ENCODE measurements at regions not wholly inside any gene's neighbourhood (a gene's known extent, or its start where the extent isn't known, plus 50 kb on each side); places are given as distances from the start of the nearest gene placed in this dataset.

GRCh38 chr2:120552079-120552478 is 183.6 kb upstream of the GLI2 start:
- no peak for DNase-seq (ENCODE audit: low spot score)
- POLR2A ChIA-PET (ENCODE audit: low non-redundant PET), result no interaction called here
- intact Hi-C loops (cut with micrococcal nuclease; ENCODE audit: unreplicated experiment), result no loop called here
- no peaks in the 10 kb centered on the region for H3K4me1 ChIP-seq (ENCODE audit: insufficient read depth, low read length, poor library complexity, severe bottlenecking)
- no peaks in the 10 kb centered on the region for H3K9me3 ChIP-seq (ENCODE audit: low read depth, low read length, poor library complexity, severe bottlenecking)
- H3K27ac ChIP-seq (ENCODE audit: low read depth, low read length, poor library complexity, severe bottlenecking), result no peak overlapping the region
- H3K4me3 ChIP-seq (ENCODE audit: low read depth, low read length, poor library complexity, severe bottlenecking), result no peak overlapping the region
- H3K27me3 ChIP-seq (replicated peaks; ENCODE audit: insufficient read depth, low read depth, low read length, poor library complexity), result peaks cover 4% of the 10 kb centered on the region
- TF ChIP-seq CTCF (conservative IDR thresholded peaks at IDR 0.05; ENCODE audit: low read depth, low read length) (no peak), EZH2 (IDR thresholded peaks at IDR 0.05; ENCODE audit: borderline replicate concordance, low read depth, low read length, poor library complexity, severe bottlenecking) (no peak)
- CTCF ChIA-PET, result no interaction called here
- BruUV-seq (replicated peaks), result no TSS peak
- H3K36me3 ChIP-seq (ENCODE audit: insufficient read depth, low read length, poor library complexity, severe bottlenecking), result no peaks in the 10 kb centered on the region

- ChIA-PET POLR2A (ENCODE audit: low non-redundant PET) (no interaction called here), CTCF (interaction anchor here (0.7 to 1.0 kb wide), 2 partner anchors 32 to 210 kb away, joined by 3 to 5 read pairs; no protein-coding TSS in a partner anchor)
- no peak overlapping the region for H3K4me3 ChIP-seq (ENCODE audit: low read depth, low read length, poor library complexity, severe bottlenecking)
- no peaks in the 10 kb centered on the region for H3K9me3 ChIP-seq (ENCODE audit: low read depth, low read length, poor library complexity, severe bottlenecking)
- peaks cover 4% of the 10 kb centered on the region for H3K27me3 ChIP-seq (replicated peaks; ENCODE audit: insufficient read depth, low read depth, low read length, poor library complexity)
- H3K36me3 ChIP-seq (ENCODE audit: insufficient read depth, low read length, poor library complexity, severe bottlenecking), result no peaks in the 10 kb centered on the region
- TF ChIP-seq EZH2 (IDR thresholded peaks at IDR 0.05; ENCODE audit: borderline replicate concordance, low read depth, low read length, poor library complexity, severe bottlenecking) (no peak), CTCF (conservative IDR thresholded peaks at IDR 0.05; ENCODE audit: low read depth, low read length) (peak; percentile 65)
- intact Hi-C loops (cut with micrococcal nuclease; ENCODE audit: unreplicated experiment), result no loop called here
- H3K4me1 ChIP-seq (ENCODE audit: insufficient read depth, low read length, poor library complexity, severe bottlenecking), result no peaks in the 10 kb centered on the region
- BruUV-seq (replicated peaks), result no TSS peak
- peak; percentile 58 for DNase-seq (ENCODE audit: low spot score)
- H3K27ac ChIP-seq (ENCODE audit: low read depth, low read length, poor library complexity, severe bottlenecking), result no peak overlapping the region
Measured at GRCh38 chr2:120552800-120553481, 182.7 kb upstream of the GLI2 start.

GRCh38 chr2:120554625-120555032 is 181.0 kb upstream of the GLI2 start:
- Histone ChIP-seq H3K27ac (ENCODE audit: low read depth, low read length, poor library complexity, severe bottlenecking) (no peak overlapping the region), H3K4me3 (ENCODE audit: low read depth, low read length, poor library complexity, severe bottlenecking) (no peak overlapping the region), H3K9me3 (ENCODE audit: low read depth, low read length, poor library complexity, severe bottlenecking) (no peaks in the 10 kb centered on the region), H3K36me3 (ENCODE audit: insufficient read depth, low read length, poor library complexity, severe bottlenecking) (no peaks in the 10 kb centered on the region), H3K27me3 (replicated peaks; ENCODE audit: insufficient read depth, low read depth, low read length, poor library complexity) (peaks cover 4% of the 10 kb centered on the region), H3K4me1 (ENCODE audit: insufficient read depth, low read length, poor library complexity, severe bottlenecking) (no peaks in the 10 kb centered on the region)
- CTCF ChIA-PET, result no interaction called here
- no peak for TF ChIP-seq EZH2 (IDR thresholded peaks at IDR 0.05; ENCODE audit: borderline replicate concordance, low read depth, low read length, poor library complexity, severe bottlenecking)
- no TSS peak for BruUV-seq (replicated peaks)
- intact Hi-C loops (cut with micrococcal nuclease; ENCODE audit: unreplicated experiment), result no loop called here
- DNase-seq (ENCODE audit: low spot score), result no peak
- POLR2A ChIA-PET (ENCODE audit: low non-redundant PET), result no interaction called here

DNA sequence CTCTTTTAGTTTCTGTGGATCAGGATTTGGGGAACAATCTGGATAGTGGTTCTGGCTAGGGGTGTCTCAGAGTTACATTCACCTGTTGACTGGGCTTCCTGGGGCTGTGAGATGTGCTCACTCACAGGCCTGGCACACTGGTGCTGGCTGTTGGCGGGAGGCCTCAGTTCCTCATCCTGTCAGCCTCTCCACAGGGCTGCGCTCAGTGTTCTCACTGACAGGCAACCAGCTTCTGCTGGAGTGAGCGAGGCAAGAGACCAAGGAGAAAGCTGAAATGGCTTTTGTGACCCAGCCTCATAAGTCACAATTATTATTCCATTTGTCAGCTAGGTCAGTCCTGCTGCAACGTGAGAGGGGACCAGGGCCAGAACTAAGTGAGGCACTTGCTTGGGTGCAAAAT is 180.6 kb upstream of the GLI2 start:
- ChIA-PET POLR2A (ENCODE audit: low non-redundant PET) (no interaction called here), CTCF (no interaction called here)
- Histone ChIP-seq H3K36me3 (ENCODE audit: insufficient read depth, low read length, poor library complexity, severe bottlenecking) (no peaks in the 10 kb centered on the region), H3K9me3 (ENCODE audit: low read depth, low read length, poor library complexity, severe bottlenecking) (no peaks in the 10 kb centered on the region), H3K4me3 (ENCODE audit: low read depth, low read length, poor library complexity, severe bottlenecking) (no peak overlapping the region), H3K4me1 (ENCODE audit: insufficient read depth, low read length, poor library complexity, severe bottlenecking) (no peaks in the 10 kb centered on the region), H3K27ac (ENCODE audit: low read depth, low read length, poor library complexity, severe bottlenecking) (no peak overlapping the region), H3K27me3 (replicated peaks; ENCODE audit: insufficient read depth, low read depth, low read length, poor library complexity) (peaks cover 4% of the 10 kb centered on the region)
- BruUV-seq (replicated peaks), result no TSS peak
- intact Hi-C loops (cut with micrococcal nuclease; ENCODE audit: unreplicated experiment), result no loop called here
- DNase-seq (ENCODE audit: low spot score), result no peak
- TF ChIP-seq CTCF (conservative IDR thresholded peaks at IDR 0.05; ENCODE audit: low read depth, low read length), result no peak
- TF ChIP-seq EZH2 (IDR thresholded peaks at IDR 0.05; ENCODE audit: borderline replicate concordance, low read depth, low read length, poor library complexity, severe bottlenecking), result no peak
